ENCODE measurements at regions not wholly inside any gene's neighbourhood (a gene's known extent, or its start where the extent isn't known, plus 50 kb on each side); places are given as distances from the start of the nearest gene placed in this dataset.

DNA sequence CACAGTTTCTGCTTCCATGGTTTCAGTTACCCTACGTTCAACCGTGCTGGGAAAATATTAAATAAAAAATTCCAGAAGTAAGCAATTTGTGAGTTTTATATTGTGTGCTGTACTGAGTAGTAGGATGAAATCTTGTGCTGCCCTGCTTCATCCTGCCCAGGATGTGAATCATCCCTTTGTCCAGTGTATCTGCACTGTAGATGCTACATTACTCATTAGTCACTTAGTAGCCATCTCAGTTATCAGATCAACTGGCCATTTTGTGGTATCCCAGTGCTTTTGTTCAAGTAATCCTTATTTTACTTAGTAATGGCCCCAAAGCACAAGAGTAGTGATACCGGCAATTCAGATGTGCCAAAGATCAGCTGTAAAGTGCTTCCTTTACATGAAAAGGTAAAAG, 97.9 kb downstream of the COX18 start:
- Histone ChIP-seq H3K4me3 (no peak overlapping the region), H3K36me3 (no peaks in the 10 kb centered on the region), H3K27me3 (no peaks in the 10 kb centered on the region), H3K4me1 (no peaks in the 10 kb centered on the region), H3K9me3 (no peaks in the 10 kb centered on the region), H3K27ac (no peak overlapping the region)
- TF ChIP-seq, protein P1, sequence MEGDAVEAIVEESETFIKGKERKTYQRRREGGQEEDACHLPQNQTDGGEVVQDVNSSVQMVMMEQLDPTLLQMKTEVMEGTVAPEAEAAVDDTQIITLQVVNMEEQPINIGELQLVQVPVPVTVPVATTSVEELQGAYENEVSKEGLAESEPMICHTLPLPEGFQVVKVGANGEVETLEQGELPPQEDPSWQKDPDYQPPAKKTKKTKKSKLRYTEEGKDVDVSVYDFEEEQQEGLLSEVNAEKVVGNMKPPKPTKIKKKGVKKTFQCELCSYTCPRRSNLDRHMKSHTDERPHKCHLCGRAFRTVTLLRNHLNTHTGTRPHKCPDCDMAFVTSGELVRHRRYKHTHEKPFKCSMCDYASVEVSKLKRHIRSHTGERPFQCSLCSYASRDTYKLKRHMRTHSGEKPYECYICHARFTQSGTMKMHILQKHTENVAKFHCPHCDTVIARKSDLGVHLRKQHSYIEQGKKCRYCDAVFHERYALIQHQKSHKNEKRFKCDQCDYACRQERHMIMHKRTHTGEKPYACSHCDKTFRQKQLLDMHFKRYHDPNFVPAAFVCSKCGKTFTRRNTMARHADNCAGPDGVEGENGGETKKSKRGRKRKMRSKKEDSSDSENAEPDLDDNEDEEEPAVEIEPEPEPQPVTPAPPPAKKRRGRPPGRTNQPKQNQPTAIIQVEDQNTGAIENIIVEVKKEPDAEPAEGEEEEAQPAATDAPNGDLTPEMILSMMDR (IDR thresholded peaks at IDR 0.05) = no peak
- TF ChIP-seq POLR2A (IDR thresholded peaks at IDR 0.05) (no peak), POLR2AphosphoS5 (IDR thresholded peaks at IDR 0.05) (no peak), EP300 (IDR thresholded peaks at IDR 0.05) (no peak)
- WGBS = 94% methylated on average over 3 of the region's 3 CpGs
- DNase-seq (ENCODE audit: low spot score in 2 of 2) = no peak

DNA sequence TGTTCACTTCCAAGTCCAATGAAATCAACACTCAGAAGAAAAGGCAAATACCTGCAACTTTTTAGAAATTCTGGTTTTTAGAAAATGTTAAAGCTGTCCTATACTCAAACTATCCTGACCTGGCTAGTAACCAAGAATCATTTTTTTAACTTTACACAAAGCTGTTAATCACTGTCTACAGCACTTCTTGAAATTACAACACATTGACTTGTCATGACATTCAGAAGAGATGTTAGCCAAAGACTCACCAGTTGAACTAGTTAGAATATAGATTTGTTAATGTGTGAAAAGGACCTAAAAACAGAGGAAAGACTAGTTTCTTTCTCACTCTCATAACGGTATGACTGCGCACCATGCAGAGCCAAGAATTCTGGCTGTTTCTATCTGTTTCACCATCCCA, 98.8 kb downstream of the COX18 start:
- H3K27me3 ChIP-seq = no peaks in the 10 kb centered on the region
- no peaks in the 10 kb centered on the region for H3K4me1 ChIP-seq
- no peak for TF ChIP-seq POLR2A (IDR thresholded peaks at IDR 0.05)
- no peak for TF ChIP-seq POLR2AphosphoS5 (IDR thresholded peaks at IDR 0.05)
- TF ChIP-seq, protein P1 (IDR thresholded peaks at IDR 0.05) = no peak
- no peak for TF ChIP-seq EP300 (IDR thresholded peaks at IDR 0.05)
- H3K27ac ChIP-seq = no peak overlapping the region
- no peak overlapping the region for H3K4me3 ChIP-seq
- WGBS = 78% methylated on average over 2 of the region's 2 CpGs
- no peaks in the 10 kb centered on the region for H3K9me3 ChIP-seq
- H3K36me3 ChIP-seq = no peaks in the 10 kb centered on the region
- no peak for DNase-seq (ENCODE audit: low spot score in 2 of 2)

DNA sequence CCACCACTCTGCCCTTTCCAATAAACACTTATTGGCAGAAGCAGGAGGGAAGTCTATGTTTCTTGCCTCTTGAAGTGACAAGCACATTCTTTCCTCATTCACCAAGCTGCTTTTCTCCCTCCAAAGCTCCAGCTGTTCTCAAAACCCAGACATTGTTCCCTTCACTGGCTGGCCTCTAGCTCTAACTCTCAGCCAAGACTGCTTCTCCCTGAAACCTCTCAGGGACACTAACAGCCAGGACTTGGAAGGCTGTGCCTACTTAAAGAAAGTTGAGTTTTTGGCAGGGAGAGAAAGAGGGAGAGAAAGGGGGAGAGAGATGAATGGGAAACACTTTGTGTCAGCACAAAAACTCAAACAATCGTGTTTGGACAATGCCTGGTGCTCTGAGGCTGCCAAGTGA, 99.5 kb downstream of the COX18 start:
- Histone ChIP-seq H3K4me3 (no peak overlapping the region), H3K27me3 (no peaks in the 10 kb centered on the region), H3K9me3 (no peaks in the 10 kb centered on the region), H3K27ac (no peak overlapping the region), H3K4me1 (no peaks in the 10 kb centered on the region), H3K36me3 (no peaks in the 10 kb centered on the region)
- WGBS = 18% methylated on average over 1 of the region's 1 CpG
- no peak for DNase-seq (ENCODE audit: low spot score in 2 of 2)
- TF ChIP-seq, protein P1 (IDR thresholded peaks at IDR 0.05) = no peak
- no peak for TF ChIP-seq POLR2AphosphoS5 (IDR thresholded peaks at IDR 0.05)

DNA sequence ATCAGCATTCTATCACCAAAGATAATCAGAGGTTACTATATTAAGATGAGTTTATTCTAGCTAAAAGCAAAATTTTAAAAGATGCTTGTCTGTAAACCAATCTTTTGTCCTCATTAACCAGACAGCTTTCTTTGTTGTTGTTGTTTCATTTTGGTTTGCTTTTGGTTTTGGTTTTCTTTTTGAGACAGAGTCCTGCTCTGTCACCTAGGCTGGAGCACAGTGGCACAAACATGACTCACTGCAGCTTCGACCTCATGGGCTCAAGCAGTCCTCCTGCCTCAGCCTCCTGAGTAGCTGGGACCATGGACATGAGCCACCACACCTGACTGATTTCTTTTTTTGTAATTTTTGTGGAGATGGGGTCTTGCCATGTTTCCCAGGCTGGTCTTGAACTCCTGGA, 102.9 kb downstream of the COX18 start:
- Histone ChIP-seq H3K27me3 (no peaks in the 10 kb centered on the region), H3K4me1 (no peaks in the 10 kb centered on the region), H3K36me3 (no peaks in the 10 kb centered on the region), H3K4me3 (no peak overlapping the region), H3K9me3 (peaks cover 5% of the 10 kb centered on the region), H3K27ac (no peak overlapping the region)
- 90% methylated on average over 1 of the region's 1 CpG for WGBS
- TF ChIP-seq, protein P1 (IDR thresholded peaks at IDR 0.05) = no peak
- no peak for TF ChIP-seq EP300 (IDR thresholded peaks at IDR 0.05)
- TF ChIP-seq POLR2AphosphoS5 (IDR thresholded peaks at IDR 0.05) = no peak
- TF ChIP-seq POLR2A (IDR thresholded peaks at IDR 0.05) = no peak
- DNase-seq (ENCODE audit: low spot score in 2 of 2) = no peak

DNA sequence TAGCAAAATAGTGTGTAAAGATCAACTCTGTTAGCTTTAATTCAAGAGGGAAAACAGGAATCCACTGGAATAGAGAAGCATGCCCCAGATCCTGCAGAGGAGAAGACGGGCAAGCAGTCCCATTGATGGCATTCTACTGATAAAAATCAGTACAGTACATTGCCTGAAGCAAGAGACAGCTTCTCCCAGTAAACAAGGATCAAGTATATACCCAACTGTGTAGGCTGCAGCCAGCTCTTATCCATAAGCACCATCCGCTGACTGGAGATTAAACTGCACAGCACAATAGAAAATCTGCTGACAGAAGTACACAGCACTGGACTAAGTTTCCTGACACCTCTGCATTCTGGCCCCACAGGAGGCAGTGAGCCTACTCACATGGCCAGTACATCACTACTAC, 110.1 kb downstream of the COX18 start:
- H3K36me3 ChIP-seq = no peaks in the 10 kb centered on the region
- DNase-seq (ENCODE audit: low spot score in 2 of 2) = no peak
- no peak overlapping the region for H3K4me3 ChIP-seq
- TF ChIP-seq POLR2AphosphoS5 (IDR thresholded peaks at IDR 0.05) (no peak), EP300 (IDR thresholded peaks at IDR 0.05) (no peak), POLR2A (IDR thresholded peaks at IDR 0.05) (no peak)
- TF ChIP-seq, protein P1 (IDR thresholded peaks at IDR 0.05) = no peak
- no peak overlapping the region for H3K27ac ChIP-seq
- no peaks in the 10 kb centered on the region for H3K4me1 ChIP-seq
- 59% methylated on average over 2 of the region's 2 CpGs for WGBS
- H3K27me3 ChIP-seq = no peaks in the 10 kb centered on the region
- peaks cover 5% of the 10 kb centered on the region for H3K9me3 ChIP-seq
